ENCODE measurements at regions not wholly inside any gene's neighbourhood (a gene's known extent, or its start where the extent isn't known, plus 50 kb on each side); places are given as distances from the start of the nearest gene placed in this dataset.

DNA sequence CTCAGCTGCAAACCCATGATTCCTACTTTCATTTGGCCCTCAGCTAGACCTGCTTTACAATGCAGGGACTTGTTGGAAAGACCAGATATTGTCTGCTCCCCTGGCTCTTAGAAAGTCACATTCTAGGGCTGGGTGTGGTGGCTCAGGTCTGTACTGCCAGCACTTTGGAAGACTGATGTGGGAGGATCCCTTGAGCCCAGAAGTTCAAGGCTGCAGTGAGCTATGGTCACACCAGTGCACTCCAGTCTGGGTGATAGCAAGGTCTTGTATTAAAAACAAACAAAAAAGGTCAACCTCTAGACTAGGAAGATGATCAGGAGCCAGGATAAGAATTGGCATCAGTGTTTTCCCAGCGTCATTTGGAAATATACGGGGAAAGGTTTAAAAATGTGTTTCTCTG lies 145.8 kb downstream of the PALM2AKAP2 start:
- Mint-ChIP-seq H3K4me3 (no peak overlapping the region), H3K9me3 (no peaks in the 10 kb centered on the region), H3K27ac (peak overlapping the region in 1 of 3 donors; percentile 10), H3K36me3 (no peaks in the 10 kb centered on the region), H3K27me3 (peaks cover 5% of the 10 kb centered on the region), H3K4me1 (peaks cover 1 to 8% (median 5%) of the 10 kb centered on the region in 4 donors)
- Histone ChIP-seq H3K27ac (ENCODE audit: insufficient read depth, low read length, poor library complexity, severe bottlenecking) (no peak overlapping the region), H3K4me1 (ENCODE audit: control insufficient read depth, insufficient read depth, low read length, poor library complexity, severe bottlenecking) (no peaks in the 10 kb centered on the region), H3K9me3 (ENCODE audit: control insufficient read depth in 2 of 2, low read length in 2 of 2) (no peaks in the 10 kb centered on the region), H3K27me3 (ENCODE audit: control insufficient read depth, insufficient read depth, low read length) (no peaks in the 10 kb centered on the region), H3K36me3 (ENCODE audit: control insufficient read depth, insufficient read depth, low read length) (no peaks in the 10 kb centered on the region), H3K4me3 (ENCODE audit: low read depth, low read length) (no peak overlapping the region)
- no peak for ATAC-seq (ENCODE audit: low read depth in 2 of 2)
- no peak for DNase-seq

DNA sequence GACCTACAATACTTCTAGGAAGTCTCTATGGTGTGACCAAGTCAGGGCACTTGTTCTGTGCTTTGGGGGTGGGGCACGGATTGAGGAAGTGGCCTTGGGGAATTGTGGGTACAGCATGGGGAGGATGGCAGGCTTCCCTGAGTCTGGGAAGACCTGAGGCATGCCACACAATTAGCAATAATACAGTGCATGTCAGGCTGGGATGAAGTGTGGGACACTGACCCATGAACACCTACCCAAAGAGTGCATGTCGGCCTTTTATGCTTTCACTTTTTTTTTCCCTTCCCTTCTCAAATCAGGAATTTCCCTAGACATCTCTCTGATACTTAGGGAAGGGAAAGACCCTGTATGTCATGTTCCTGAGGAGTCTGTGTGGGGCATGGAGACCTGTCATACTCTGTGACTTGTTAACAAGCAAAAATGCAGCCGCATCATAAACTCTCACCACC lies 146.4 kb downstream of the PALM2AKAP2 start:
- H3K36me3 ChIP-seq (ENCODE audit: control insufficient read depth, insufficient read depth, low read length), result no peaks in the 10 kb centered on the region
- no peak for DNase-seq
- H3K27me3 ChIP-seq (ENCODE audit: control insufficient read depth, insufficient read depth, low read length), result no peaks in the 10 kb centered on the region
- no peaks in the 10 kb centered on the region for H3K36me3 Mint-ChIP-seq
- H3K4me3 Mint-ChIP-seq, result no peak overlapping the region
- H3K9me3 ChIP-seq (ENCODE audit: control insufficient read depth in 2 of 2, low read length in 2 of 2), result no peaks in the 10 kb centered on the region
- H3K9me3 Mint-ChIP-seq, result peaks cover 0 to under 1% (median 0%) of the 10 kb centered on the region in 7 donors
- peaks cover 5% of the 10 kb centered on the region for H3K27me3 Mint-ChIP-seq
- no peak overlapping the region for H3K4me3 ChIP-seq (ENCODE audit: low read depth, low read length)
- no peaks in the 10 kb centered on the region for H3K4me1 ChIP-seq (ENCODE audit: control insufficient read depth, insufficient read depth, low read length, poor library complexity, severe bottlenecking)
- no peak overlapping the region for H3K27ac ChIP-seq (ENCODE audit: insufficient read depth, low read length, poor library complexity, severe bottlenecking)
- ATAC-seq (ENCODE audit: low read depth in 2 of 2), result no peak
- H3K27ac Mint-ChIP-seq, result no peak overlapping the region
- peaks cover 0 to 6% (median 2%) of the 10 kb centered on the region in 4 donors for H3K4me1 Mint-ChIP-seq

- Histone ChIP-seq H3K4me1 (ENCODE audit: control insufficient read depth, insufficient read depth, low read length, poor library complexity, severe bottlenecking) (no peaks in the 10 kb centered on the region), H3K36me3 (ENCODE audit: control insufficient read depth, insufficient read depth, low read length) (no peaks in the 10 kb centered on the region), H3K9me3 (ENCODE audit: control insufficient read depth in 2 of 2, low read length in 2 of 2) (no peaks in the 10 kb centered on the region), H3K4me3 (ENCODE audit: low read depth, low read length) (no peak overlapping the region), H3K27me3 (ENCODE audit: control insufficient read depth, insufficient read depth, low read length) (no peaks in the 10 kb centered on the region), H3K27ac (ENCODE audit: insufficient read depth, low read length, poor library complexity, severe bottlenecking) (no peak overlapping the region)
- no peaks in the 10 kb centered on the region for H3K36me3 Mint-ChIP-seq
- H3K27me3 Mint-ChIP-seq, result peaks cover 5% of the 10 kb centered on the region
- peaks cover 0 to 1% (median 0%) of the 10 kb centered on the region in 7 donors for H3K9me3 Mint-ChIP-seq
- H3K4me1 Mint-ChIP-seq, result peaks cover 0 to 20% (median 5%) of the 10 kb centered on the region in 4 donors
- DNase-seq (no peak), ATAC-seq (ENCODE audit: low read depth in 2 of 2) (no peak)
- no peak overlapping the region for H3K4me3 Mint-ChIP-seq
- no peak overlapping the region for H3K27ac Mint-ChIP-seq
Observed at GRCh38 chr9:109931623-109932022, 151.6 kb downstream of the PALM2AKAP2 start.

GRCh38 chr9:109934136-109934856 lies 154.3 kb downstream of the PALM2AKAP2 start:
- Histone ChIP-seq H3K9me3 (ENCODE audit: control insufficient read depth in 2 of 2, low read length in 2 of 2) (no peaks in the 10 kb centered on the region), H3K36me3 (ENCODE audit: control insufficient read depth, insufficient read depth, low read length) (no peaks in the 10 kb centered on the region), H3K4me3 (ENCODE audit: low read depth, low read length) (no peak overlapping the region), H3K4me1 (ENCODE audit: control insufficient read depth, insufficient read depth, low read length, poor library complexity, severe bottlenecking) (peaks cover 11% of the 10 kb centered on the region), H3K27ac (ENCODE audit: insufficient read depth, low read length, poor library complexity, severe bottlenecking) (no peak overlapping the region), H3K27me3 (ENCODE audit: control insufficient read depth, insufficient read depth, low read length) (no peaks in the 10 kb centered on the region)
- no peaks in the 10 kb centered on the region for H3K36me3 Mint-ChIP-seq
- peaks cover 0 to 1% (median 0%) of the 10 kb centered on the region in 7 donors for H3K9me3 Mint-ChIP-seq
- H3K27me3 Mint-ChIP-seq, result peaks cover 5% of the 10 kb centered on the region
- ATAC-seq (ENCODE audit: low read depth in 2 of 2) (no peak), DNase-seq (peak in 1 of 3 donors; percentile 31)
- peaks cover 6 to 22% (median 13%) of the 10 kb centered on the region in 4 donors for H3K4me1 Mint-ChIP-seq
- H3K4me3 Mint-ChIP-seq, result no peak overlapping the region
- H3K27ac Mint-ChIP-seq, result no peak overlapping the region

DNA sequence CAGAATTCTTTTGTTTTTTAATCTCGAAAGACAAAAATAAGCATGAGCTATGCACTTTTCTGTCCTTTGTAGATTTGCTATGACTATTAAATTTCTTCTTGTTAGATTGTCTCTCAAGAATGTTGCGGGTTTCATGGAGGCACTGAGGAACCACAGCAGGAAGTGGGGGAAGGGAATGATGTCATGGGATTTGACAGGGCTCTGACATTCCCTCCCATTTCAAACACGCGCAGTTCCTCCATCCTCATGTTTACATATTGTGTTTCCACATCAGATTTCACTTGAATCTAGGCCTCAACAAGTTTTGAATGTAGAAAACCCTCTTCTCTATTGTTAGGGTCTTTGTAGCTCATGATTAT lies 154.8 kb downstream of the PALM2AKAP2 start:
- no peaks in the 10 kb centered on the region for H3K36me3 Mint-ChIP-seq
- H3K4me1 ChIP-seq (ENCODE audit: control insufficient read depth, insufficient read depth, low read length, poor library complexity, severe bottlenecking), result peaks cover 11% of the 10 kb centered on the region
- peaks cover 6 to 22% (median 13%) of the 10 kb centered on the region in 4 donors for H3K4me1 Mint-ChIP-seq
- no peak overlapping the region for H3K27ac Mint-ChIP-seq
- no peak overlapping the region for H3K4me3 ChIP-seq (ENCODE audit: low read depth, low read length)
- no peaks in the 10 kb centered on the region for H3K9me3 ChIP-seq (ENCODE audit: control insufficient read depth in 2 of 2, low read length in 2 of 2)
- H3K27me3 Mint-ChIP-seq, result peaks cover 5% of the 10 kb centered on the region
- H3K4me3 Mint-ChIP-seq, result no peak overlapping the region
- no peaks in the 10 kb centered on the region for H3K27me3 ChIP-seq (ENCODE audit: control insufficient read depth, insufficient read depth, low read length)
- peaks cover 0 to 1% (median 0%) of the 10 kb centered on the region in 7 donors for H3K9me3 Mint-ChIP-seq
- DNase-seq (no peak), ATAC-seq (ENCODE audit: low read depth in 2 of 2) (no peak)
- H3K36me3 ChIP-seq (ENCODE audit: control insufficient read depth, insufficient read depth, low read length), result no peaks in the 10 kb centered on the region
- no peak overlapping the region for H3K27ac ChIP-seq (ENCODE audit: insufficient read depth, low read length, poor library complexity, severe bottlenecking)

GRCh38 chr9:109935406-109936087 lies 155.5 kb downstream of the PALM2AKAP2 start:
- no peak overlapping the region for H3K27ac ChIP-seq (ENCODE audit: insufficient read depth, low read length, poor library complexity, severe bottlenecking)
- no peaks in the 10 kb centered on the region for H3K36me3 Mint-ChIP-seq
- no peaks in the 10 kb centered on the region for H3K27me3 ChIP-seq (ENCODE audit: control insufficient read depth, insufficient read depth, low read length)
- DNase-seq (no peak), ATAC-seq (ENCODE audit: low read depth in 2 of 2) (no peak)
- H3K4me1 ChIP-seq (ENCODE audit: control insufficient read depth, insufficient read depth, low read length, poor library complexity, severe bottlenecking), result peaks cover 11% of the 10 kb centered on the region
- no peak overlapping the region for H3K4me3 Mint-ChIP-seq
- no peaks in the 10 kb centered on the region for H3K9me3 ChIP-seq (ENCODE audit: control insufficient read depth in 2 of 2, low read length in 2 of 2)
- H3K27ac Mint-ChIP-seq, result no peak overlapping the region
- H3K36me3 ChIP-seq (ENCODE audit: control insufficient read depth, insufficient read depth, low read length), result no peaks in the 10 kb centered on the region
- peaks cover 2% of the 10 kb centered on the region for H3K27me3 Mint-ChIP-seq
- peaks cover 0 to 1% (median 0%) of the 10 kb centered on the region in 7 donors for H3K9me3 Mint-ChIP-seq
- peaks cover 6 to 22% (median 13%) of the 10 kb centered on the region in 4 donors for H3K4me1 Mint-ChIP-seq
- no peak overlapping the region for H3K4me3 ChIP-seq (ENCODE audit: low read depth, low read length)

DNA sequence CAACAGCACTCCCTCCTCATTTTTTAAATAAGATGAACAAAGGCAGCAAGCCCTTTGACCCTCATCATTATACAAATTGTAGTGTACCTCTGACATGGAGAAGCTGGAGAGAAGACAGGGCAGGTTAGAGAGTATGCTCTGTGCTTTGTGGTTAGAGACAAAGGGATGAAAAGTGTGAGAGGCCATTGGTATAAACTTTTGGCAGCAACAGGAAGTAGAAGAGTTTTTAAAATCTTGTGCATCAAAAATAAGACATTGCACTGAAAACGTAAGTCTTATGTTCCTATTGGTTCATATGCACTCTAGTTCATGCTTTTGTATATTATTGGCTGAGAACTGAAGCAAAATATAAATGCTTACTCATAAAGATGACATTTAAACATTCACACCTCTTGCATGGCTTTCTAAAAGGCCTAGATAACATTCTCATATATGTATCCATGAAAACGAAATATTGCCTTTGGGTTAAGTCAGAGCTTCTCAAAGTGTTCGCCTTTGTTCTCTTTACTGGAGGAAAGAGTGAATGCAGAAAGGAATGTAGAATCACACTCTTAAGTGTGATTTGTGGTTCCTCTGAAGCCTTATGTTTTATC lies 158.0 kb downstream of the PALM2AKAP2 start:
- Histone ChIP-seq H3K27ac (ENCODE audit: insufficient read depth, low read length, poor library complexity, severe bottlenecking) (no peak overlapping the region), H3K9me3 (ENCODE audit: control insufficient read depth in 2 of 2, low read length in 2 of 2) (no peaks in the 10 kb centered on the region), H3K4me1 (ENCODE audit: control insufficient read depth, insufficient read depth, low read length, poor library complexity, severe bottlenecking) (peaks cover 11% of the 10 kb centered on the region), H3K36me3 (ENCODE audit: control insufficient read depth, insufficient read depth, low read length) (no peaks in the 10 kb centered on the region), H3K4me3 (ENCODE audit: low read depth, low read length) (peak overlapping the region; percentile 47), H3K27me3 (ENCODE audit: control insufficient read depth, insufficient read depth, low read length) (no peaks in the 10 kb centered on the region)
- Mint-ChIP-seq H3K36me3 (no peaks in the 10 kb centered on the region), H3K4me1 (peaks cover 6 to 21% (median 11%) of the 10 kb centered on the region in 4 donors), H3K9me3 (no peaks in the 10 kb centered on the region), H3K27ac (peak overlapping the region; percentile 6 to 56 (median 14)), H3K4me3 (peak overlapping the region in 1 of 4 donors; percentile 10), H3K27me3 (no peaks in the 10 kb centered on the region)
- peak in 2 of 3 donors; percentile 22 to 50 for DNase-seq
- peak; percentile 60 to 66 for ATAC-seq (ENCODE audit: low read depth in 2 of 2)
